ENCODE measurements at regions not wholly inside any gene's neighbourhood (a gene's known extent, or its start where the extent isn't known, plus 50 kb on each side); places are given as distances from the start of the nearest gene placed in this dataset.

- TF ChIP-seq CTCF (IDR thresholded peaks at IDR 0.05; ENCODE audit: low read length) (no peak), EZH2 (optimal IDR thresholded peaks at IDR 0.05; ENCODE audit: low read depth, low read length) (no peak), EZH2phosphoT487 (IDR thresholded peaks at IDR 0.05; ENCODE audit: low read length) (no peak)
Measured at GRCh38 chr19:32206065-32206464, 139.3 kb upstream of the ZNF507 start.

All from MM.1S (cell line).